GM21390 (cell line): ENCODE measurements at regions not wholly inside any gene's neighbourhood (a gene's known extent, or its start where the extent isn't known, plus 50 kb on each side); places are given as distances from the start of the nearest gene placed in this dataset.
"Not testable (repeated sequence)": the region's sequence is repeated elsewhere in the genome, so short reads cannot be mapped to it uniquely, and the experiment has no call there.

Experiments used
- ATAC-seq: cut with Tn5 transposase; IDR thresholded peaks from one replicate; pipeline ENCODE4 v1.9.1; 2021; ENCODE audit not compliant: unreplicated experiment

GRCh38 chr2:118791483-118791882 lies 56.0 kb downstream of the EN1 start:
- no peak for ATAC-seq

DNA sequence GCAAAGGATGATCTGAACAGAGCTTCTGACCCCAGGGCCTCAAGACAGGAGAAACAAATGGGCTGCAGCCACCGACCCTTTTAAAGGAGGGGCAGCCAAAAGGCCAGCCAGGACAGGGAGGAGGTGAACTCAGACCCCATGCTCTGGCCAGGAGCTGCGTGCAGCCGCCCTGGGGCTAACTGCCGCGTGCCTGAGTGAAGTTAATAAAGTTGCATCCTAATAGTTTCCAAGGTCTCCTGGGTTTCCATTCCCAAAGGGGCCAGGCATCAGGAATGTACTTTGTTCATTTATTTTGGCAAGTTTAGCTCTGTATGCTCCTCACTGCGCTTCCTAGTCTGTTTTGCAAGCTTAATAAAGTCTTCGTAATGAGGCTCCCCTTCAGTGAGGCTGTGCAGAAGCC lies 60.7 kb downstream of the EN1 start:
- no peak for ATAC-seq

DNA sequence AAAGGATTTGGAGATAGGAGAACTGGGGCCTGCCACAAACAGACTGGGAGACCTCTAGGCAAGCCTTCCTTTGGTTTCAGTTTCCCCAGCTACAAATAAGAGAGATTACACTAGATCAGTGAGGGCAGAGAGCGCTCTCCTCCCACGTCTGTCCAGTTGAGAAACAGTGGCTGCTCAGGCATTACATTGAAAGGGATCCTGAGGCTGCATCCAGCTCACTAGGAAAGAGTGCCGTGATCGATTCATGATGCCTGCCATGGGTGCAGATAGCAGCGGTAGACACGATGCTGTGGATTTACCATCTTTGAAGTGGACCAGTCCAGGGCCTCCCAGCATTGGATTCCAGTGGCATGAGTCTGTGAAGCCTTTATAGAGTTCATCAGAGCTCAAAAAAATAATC lies 62.6 kb downstream of the EN1 start:
- ATAC-seq: no peak

- no peak for ATAC-seq
These were observed 68.1 kb downstream of the EN1 start for GRCh38 chr2:118779362-118779761.

- peak; percentile 73 for ATAC-seq
These were observed 72.9 kb downstream of the EN1 start for GRCh38 chr2:118774458-118775133.

DNA sequence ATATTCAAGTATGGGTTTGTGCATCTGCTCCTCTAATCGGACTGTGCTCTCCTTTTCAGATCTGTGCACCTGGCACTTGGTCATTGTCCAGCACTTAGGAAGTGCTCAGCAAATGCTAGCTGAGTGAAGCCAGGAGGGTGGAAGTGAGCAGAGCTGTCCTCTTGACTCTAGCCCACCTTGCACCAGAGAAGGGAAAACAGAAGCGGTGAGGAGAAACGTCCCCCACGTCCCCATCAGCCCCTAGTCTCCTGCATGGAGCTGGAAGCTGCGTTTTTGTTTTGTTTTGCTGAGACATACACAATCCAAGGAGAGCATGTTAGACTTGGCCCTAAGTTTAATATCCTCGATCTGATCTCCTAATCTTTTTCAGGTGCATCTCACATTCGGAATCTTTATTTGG lies 73.6 kb downstream of the EN1 start:
- ATAC-seq: no peak

DNA sequence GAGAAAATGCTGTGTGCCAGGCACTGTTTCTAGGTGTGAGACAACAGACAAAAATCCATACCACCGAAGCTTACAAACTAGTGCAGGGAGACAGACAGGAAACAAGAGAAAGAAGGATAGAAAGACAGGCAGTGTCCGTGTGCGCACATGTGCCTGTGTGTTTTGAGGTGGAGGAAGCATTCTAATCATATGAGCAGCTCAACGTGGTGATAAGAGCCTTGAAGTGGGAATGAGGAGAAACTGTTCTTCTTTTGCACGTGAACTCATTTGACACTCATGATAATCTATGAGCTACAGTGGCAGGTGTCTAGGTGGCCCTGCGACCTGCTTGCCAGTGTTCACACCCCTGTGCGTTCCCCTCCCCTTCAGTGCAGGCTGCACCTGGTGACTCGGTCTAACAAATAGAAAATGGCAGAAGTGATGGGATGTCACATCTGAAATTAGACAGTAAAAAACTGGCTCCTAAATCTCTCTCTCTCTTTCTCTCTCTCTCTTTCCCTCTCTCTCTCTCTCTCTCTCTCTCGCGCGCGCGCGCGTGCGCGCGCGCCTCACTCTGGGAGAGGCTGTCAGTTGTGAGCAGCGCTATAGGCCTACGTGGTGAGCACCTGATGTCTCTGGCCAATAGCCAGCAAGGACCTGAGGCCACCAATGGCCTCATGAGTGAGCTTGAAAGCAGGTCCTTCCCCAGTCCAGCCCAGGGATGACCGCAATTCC lies 74.8 kb downstream of the EN1 start:
- no peak for ATAC-seq

DNA sequence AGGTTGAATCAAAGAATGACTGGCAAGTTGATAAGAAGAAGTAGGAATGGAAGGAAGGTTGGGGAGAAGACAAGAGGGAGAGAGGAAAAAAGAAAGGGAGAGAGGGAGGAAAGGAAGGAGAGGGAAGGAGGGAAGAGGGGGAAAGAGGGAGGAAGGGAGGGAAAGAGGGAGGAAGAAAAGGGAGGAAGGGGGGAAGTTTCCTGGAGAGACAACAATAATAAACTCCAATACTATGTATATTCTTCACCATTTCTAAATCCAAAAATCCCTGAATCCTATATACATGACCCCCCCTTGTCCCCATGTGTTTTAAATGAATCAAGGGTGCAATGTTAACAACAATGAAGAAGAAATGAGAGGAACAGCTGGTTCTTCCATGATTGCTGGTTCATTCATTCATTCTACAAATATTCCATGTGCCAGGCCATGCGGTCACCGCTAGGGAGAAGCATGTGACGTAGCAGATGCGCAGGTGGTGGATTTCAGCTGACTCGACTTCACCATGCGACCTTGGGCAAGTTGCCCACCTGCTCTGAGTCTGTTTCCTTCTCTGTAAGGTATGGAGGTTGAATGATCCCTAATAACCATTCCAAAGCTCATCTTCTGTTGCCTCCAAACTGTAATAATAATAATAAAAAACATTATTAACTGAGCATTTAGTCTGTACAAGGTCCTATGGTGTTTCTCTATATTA lies 77.6 kb downstream of the EN1 start:
- ATAC-seq: no peak

DNA sequence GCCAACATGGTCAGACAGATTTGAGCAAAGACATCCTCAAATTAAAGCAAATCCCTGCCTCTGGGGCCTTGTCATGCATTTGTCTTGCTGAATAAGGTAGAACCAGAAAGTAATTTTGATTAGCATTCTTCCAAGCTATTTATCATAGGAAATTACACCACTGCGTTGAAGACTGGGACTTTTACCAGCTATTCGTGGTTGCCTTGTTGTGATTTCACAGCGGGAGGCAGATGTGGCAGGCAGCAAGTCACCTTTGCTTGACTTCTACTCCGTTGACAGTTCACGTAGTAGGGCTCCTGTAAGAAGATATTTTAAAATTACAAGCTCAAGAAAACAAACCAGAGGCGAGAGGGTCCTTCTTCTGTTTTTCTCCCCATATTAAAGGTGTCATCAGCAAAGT lies 80.6 kb downstream of the EN1 start:
- no peak for ATAC-seq

DNA sequence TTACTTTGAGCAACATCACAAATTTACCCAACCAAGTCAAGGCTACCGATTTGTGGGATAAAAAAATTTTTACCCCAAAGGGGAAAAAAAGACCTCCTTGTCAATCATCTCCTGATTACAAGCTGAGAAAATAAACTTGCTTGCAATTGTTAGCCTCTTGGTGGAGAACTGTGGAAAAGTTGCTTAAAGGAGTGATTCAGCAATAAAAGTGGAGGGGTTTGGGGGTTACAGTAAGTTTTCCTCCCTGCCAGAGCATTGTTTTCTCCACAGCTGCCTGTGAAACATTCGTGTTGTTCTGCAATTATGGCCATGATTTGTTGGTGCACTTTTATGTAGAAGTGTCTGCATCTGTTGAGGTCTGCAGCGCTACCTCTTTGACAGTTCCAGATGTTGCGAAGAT lies 82.6 kb downstream of the EN1 start:
- no peak for ATAC-seq

GRCh38 chr2:118763797-118764196 lies 83.7 kb downstream of the EN1 start:
- no peak for ATAC-seq

GRCh38 chr2:118762290-118762689 lies 85.2 kb downstream of the EN1 start:
- no peak for ATAC-seq

DNA sequence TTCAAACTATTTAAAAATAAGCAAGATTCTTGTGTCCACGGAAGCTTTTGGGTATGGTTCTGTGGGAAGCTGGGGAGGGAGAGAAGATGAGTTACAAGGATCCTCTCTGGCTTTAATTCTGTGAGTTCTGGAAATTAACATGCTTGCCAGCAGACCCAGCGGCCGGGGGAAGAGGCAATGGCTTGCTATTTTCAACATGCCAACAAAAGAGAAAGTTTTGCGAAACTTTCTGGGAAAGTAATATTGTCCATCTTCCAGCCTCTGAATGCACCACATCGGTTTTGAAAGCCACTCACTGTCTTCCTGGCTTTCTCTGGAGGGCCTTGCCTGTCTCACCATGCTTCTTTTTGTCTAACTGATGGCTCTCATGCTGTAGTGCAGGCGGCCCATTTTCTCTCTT lies 85.7 kb downstream of the EN1 start:
- ATAC-seq: no peak

- no peak for ATAC-seq
These were observed 91.5 kb downstream of the EN1 start for GRCh38 chr2:118755901-118756300.

GRCh38 chr2:118755384-118755783 lies 92.1 kb downstream of the EN1 start:
- no peak for ATAC-seq

DNA sequence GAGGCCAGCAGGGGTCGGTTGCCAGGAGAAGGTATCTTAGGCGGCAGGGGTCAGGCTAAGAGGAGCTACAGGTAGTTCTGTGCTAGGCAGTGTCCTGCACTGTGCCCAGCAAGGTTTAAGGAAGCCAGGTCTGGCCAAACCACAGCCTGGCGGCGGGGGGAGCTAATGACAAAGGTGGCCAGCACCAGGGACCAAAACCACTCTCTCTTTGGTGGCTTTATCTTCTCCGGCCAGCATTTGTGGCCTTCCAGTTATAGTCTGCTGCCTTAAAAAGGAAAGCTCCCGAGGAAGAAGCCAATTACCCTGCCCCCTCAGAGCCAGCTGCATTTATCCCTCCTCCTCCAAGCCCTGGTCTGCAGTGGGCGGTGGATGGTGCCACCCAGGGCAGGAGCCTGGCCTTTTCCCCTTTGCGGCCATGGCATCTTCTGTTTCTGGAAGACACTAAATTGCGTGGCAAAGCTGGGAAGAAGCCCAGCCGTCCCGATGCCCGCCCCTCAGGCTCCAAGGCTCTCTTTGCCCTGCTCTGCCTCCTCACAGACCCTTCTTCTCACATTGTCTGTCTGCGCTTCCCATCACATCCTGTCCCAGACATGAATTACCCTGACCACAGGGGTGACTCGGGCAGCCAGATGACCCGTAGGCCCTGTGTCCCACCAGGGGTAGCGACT lies 94.6 kb downstream of the EN1 start:
- no peak for ATAC-seq

DNA sequence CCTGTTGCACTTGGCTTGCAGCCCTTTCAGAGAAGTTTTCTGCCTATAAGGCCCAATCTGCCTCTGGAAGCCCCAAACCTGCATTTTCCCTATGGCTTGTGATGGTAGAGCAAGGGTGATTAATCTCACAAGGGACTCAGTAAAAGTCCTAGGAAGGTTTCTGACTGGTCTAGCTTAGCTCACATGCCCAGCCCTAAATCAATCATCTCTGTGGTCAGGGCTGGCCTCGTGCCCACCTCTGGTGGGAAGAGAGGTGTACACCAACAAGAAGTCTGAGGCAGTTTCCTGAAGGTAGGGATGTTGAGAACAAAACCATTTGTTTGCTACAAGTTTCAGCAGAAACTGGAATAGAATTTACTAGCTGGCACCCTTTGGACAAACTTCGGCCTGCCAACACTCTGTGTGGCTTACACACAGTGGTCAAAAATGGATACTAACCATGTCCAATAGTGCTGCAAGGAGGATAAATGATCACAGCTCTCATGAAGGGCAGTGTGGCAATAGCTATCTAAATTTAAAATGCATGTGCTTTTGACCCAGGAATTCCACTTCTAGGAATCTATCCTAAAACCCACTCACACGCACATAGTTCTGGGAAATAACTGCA lies 96.4 kb downstream of the EN1 start:
- no peak for ATAC-seq

DNA sequence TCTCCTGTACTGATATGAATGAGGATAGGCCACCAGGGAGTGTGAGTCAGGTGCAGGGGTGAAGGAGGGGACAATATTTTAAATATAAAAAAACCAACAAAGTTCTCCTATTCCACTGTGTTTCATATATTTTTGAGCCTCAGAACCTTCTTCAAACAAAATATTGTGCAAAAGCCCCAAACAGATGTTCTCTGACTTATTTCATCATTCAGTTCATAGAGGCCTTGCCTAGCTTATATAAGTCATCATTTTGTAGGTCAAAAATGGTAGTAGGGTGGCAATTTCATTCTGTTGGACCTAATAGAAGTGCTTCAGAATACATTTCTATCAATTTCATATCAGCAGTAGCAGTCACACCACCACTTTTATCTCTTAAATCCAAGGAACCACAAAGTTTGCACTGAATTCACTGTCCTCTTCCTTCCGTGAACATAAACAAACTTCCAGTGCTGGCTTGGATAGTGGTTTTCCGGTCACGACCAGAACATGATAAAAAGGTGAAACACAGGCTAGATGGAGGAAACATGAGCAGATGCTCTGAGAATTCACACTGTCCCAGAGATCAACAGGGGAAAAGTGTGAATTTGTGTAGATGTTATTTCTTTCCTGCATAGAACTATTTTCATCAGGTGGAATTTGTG lies 99.1 kb downstream of the EN1 start:
- ATAC-seq: no peak

DNA sequence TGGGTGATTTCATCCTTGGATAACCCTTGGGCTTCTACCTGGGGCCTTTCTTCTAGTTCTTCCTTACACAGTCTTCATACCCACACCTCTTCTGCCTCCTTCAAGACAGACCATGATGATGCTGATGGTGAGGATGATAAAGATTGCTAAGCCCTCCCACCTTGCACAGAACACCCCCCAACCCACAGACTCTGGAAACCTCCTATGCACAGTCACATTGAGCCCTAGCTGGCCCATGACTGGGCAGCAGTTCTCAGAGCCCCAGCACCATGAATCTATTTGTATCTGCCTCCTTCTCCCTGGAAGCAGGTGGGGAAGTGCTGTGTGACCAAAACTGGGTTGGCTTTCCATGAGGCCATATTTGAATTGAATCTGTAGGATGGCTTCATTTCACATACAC lies 99.8 kb downstream of the EN1 start:
- no peak for ATAC-seq

GRCh38 chr2:118747066-118747465 lies 100.4 kb downstream of the EN1 start:
- no peak for ATAC-seq

DNA sequence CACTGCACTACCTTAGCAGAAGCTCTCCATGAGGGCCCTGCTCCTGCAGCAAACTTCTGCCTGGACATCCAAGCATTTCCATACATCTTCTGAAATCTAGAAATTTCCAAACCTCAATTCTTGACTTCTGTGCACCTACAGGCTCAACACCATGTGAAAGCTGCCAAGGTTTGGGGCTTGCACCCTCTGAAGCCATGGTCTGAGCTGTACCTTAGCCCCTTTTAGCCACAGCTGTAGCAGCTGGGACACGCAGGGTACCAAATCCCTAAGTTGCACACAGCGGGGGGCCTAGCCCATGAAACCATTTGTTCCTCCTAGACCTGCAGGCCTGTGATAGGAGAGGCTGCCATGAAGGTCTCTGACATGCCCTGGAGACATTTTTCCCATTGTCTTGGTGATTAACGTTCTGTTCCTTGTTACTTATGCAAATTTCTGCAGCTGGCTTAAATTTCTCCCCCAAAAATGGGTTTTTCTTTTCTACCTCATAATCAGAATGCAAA lies 102.7 kb downstream of the EN1 start:
- ATAC-seq: not testable (repeated sequence)
